Activated B cell treated with CpG ODN at 0.5 μM for 24 hours (primary cell): ENCODE measurements at regions not wholly inside any gene's neighbourhood (a gene's known extent, or its start where the extent isn't known, plus 50 kb on each side); places are given as distances from the start of the nearest gene placed in this dataset.

Experiments
- ATAC-seq: fragments of 200-7000 bp; cut with Tn5 transposase; one replicate; pipeline ENCODE4 v1.10.0; 2021; ENCODE audit warnings: low read depth, mild to moderate bottlenecking, moderate library complexity
- CTCF ChIA-PET: fragments of 350-600 bp; sonication (Branson Sonifier 250); formaldehyde crosslinking; loops from one replicate; lab custom pipeline; 2021; ENCODE audit warnings: antibody characterized with exemption; lab: Charles Lee
- POLR2A ChIA-PET: fragments of 350-600 bp; sonication (Branson Sonifier 250); formaldehyde crosslinking; loops from one replicate; lab custom pipeline; 2021; ENCODE audit warnings: antibody characterized with exemption; lab: Charles Lee
- DNase-seq: peaks from one replicate; pipeline ENCODE4 v3.0.0; 2022
- H3K27ac Mint-ChIP-seq: one replicate; pipeline ENCODE4 v1.8.0; 2020; ENCODE audit warnings: mixed read lengths
- H3K27me3 Mint-ChIP-seq: one replicate; pipeline ENCODE4 v1.8.0; 2021; ENCODE audit warnings: mixed read lengths
- H3K36me3 Mint-ChIP-seq: one replicate; pipeline ENCODE4 v1.8.0; 2021; ENCODE audit warnings: low read depth, mixed read lengths
- H3K4me1 Mint-ChIP-seq: one replicate; pipeline ENCODE4 v1.8.0; 2021; ENCODE audit warnings: mixed read lengths
- H3K4me3 Mint-ChIP-seq: one replicate; pipeline ENCODE4 v1.8.0; 2020; ENCODE audit warnings: mild to moderate bottlenecking, mixed read lengths
- H3K9me3 Mint-ChIP-seq: one replicate; pipeline ENCODE4 v1.8.0; 2020; ENCODE audit warnings: mixed read lengths
- intact Hi-C: fragments of 100-400 bp; cut with micrococcal nuclease; formaldehyde crosslinking; loops from one replicate; pipeline ENCODE4 v1.15.1; 2024
- TF ChIP-seq, protein P1 (sequence below): fragments of 200-600 bp; IDR thresholded peaks from one replicate; pipeline ENCODE4 v1.8.0; 2022; ENCODE audit warnings: antibody characterized with exemption, mild to moderate bottlenecking

DNA sequence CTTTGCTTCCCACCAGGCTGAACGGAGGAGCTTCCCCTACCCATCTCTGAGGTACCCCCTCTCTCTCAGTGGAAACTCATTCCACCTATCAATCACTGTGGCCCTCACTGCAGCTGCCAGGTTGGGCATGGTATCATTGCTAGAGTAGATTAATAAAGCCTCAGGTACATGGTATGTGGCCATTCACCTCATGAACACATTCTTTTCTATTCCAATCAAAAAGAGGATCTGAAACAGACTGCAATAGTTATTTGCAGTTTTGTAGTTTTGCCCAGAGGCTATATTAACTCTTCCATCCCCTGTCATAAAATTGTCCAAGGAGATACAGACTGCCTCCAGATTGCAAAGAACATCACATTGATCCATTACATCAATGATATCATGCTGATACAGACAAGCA is 85.8 kb upstream of the MVB12B start:
- ChIA-PET POLR2A (no interaction called here), CTCF (no interaction called here)
- intact Hi-C loops: no loop called here

DNA sequence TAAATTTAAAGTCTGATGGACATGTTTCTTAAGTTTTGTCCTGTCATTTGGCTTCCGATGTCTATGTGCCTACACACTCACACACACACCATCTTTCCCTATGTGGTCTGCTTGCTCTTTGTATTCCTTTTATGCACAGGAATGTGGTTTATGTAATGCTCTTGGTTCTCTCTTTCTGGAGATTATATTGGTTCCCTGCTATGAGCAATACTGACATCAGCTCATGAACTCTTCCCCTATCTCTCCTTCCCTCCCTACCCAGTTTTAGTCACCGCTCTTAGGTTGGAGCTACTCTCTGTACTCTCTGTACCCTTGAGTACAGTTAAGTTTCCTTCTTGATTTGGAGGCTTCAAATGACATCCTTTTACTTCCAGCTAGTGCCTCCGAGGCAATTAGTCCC is 77.9 kb upstream of the MVB12B start:
- Mint-ChIP-seq H3K27me3 (peaks cover 35% of the 10 kb centered on the region), H3K36me3 (no peaks in the 10 kb centered on the region), H3K4me1 (no peaks in the 10 kb centered on the region), H3K4me3 (no peak overlapping the region), H3K9me3 (peaks cover 15% of the 10 kb centered on the region), H3K27ac (no peak overlapping the region)
- POLR2A ChIA-PET: no interaction called here
- no peak for ATAC-seq
- CTCF ChIA-PET: no interaction called here
- no peak for DNase-seq
- TF ChIP-seq, protein P1, sequence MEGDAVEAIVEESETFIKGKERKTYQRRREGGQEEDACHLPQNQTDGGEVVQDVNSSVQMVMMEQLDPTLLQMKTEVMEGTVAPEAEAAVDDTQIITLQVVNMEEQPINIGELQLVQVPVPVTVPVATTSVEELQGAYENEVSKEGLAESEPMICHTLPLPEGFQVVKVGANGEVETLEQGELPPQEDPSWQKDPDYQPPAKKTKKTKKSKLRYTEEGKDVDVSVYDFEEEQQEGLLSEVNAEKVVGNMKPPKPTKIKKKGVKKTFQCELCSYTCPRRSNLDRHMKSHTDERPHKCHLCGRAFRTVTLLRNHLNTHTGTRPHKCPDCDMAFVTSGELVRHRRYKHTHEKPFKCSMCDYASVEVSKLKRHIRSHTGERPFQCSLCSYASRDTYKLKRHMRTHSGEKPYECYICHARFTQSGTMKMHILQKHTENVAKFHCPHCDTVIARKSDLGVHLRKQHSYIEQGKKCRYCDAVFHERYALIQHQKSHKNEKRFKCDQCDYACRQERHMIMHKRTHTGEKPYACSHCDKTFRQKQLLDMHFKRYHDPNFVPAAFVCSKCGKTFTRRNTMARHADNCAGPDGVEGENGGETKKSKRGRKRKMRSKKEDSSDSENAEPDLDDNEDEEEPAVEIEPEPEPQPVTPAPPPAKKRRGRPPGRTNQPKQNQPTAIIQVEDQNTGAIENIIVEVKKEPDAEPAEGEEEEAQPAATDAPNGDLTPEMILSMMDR: no peak
- intact Hi-C loops: no loop called here

More for the DNA sequence above, 85.8 kb upstream of the MVB12B start:
- peaks cover 9% of the 10 kb centered on the region for H3K9me3 Mint-ChIP-seq
- no peak overlapping the region for H3K27ac Mint-ChIP-seq
- H3K36me3 Mint-ChIP-seq: no peaks in the 10 kb centered on the region
- H3K4me1 Mint-ChIP-seq: peaks cover 8% of the 10 kb centered on the region
- TF ChIP-seq, protein P1: no peak
- no peak for DNase-seq
- H3K4me3 Mint-ChIP-seq: no peak overlapping the region
- ATAC-seq: no peak
- H3K27me3 Mint-ChIP-seq: peaks cover 7% of the 10 kb centered on the region

DNA sequence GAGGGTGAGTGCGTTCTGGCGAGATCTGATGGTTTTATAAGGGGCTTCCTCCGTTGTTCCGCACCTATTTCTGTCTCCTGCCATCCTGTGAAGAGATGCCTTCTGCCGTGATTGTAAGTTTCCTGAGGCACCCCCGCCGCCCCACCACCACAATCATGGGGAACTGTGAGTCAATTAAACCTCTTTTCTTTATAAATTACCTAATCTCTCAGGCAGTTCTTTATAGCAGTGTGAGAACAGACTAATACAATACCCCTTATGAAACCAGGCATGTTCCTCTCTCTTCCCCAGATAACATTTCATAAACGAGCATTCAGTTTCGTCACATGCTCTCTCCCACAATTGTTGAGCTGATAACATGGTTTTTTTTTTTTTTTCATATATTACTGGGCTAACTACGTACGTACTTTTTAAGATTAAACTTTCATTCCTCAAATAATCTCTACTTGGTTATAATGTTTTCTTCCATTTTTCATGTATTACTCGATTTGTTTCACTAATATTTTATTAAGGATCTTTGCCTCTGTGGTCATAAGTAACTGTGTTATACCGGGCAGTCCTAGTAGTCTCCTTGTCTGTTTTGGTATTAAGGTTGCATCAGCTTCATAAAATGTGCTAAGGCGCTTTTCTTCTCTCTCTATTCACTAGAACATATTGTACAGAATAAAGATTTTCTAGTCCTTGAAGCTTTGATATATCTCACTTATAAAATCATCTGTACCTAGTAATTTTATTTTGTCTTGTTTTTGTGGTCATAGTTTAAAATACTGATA is 64.9 kb upstream of the MVB12B start:
- Mint-ChIP-seq H3K36me3 (no peaks in the 10 kb centered on the region), H3K27me3 (peaks cover 34% of the 10 kb centered on the region), H3K9me3 (no peaks in the 10 kb centered on the region), H3K27ac (no peak overlapping the region), H3K4me3 (no peak overlapping the region), H3K4me1 (peaks cover 3% of the 10 kb centered on the region)
- TF ChIP-seq, protein P1: no peak
- ATAC-seq (no peak), DNase-seq (no peak)
- POLR2A ChIA-PET: no interaction called here
- CTCF ChIA-PET: no interaction called here
- intact Hi-C loops: no loop called here

DNA sequence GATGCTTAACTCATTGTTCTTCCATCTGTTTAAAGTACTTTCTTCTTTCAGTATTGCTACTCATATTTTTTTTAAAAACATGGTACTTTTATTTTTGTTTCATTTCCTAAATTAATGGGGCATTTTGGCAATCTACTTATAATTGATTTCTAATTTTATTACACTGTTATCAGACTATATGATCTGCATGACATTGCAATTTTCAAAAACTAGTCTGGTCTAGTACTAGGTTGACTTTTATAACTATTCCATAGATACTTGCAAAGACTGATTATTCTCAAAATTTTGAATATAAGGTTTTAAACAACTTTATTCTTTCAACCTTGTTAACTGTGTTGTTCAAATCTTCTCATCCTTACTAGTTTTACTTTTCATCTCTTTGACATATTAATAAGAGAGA is 63.9 kb upstream of the MVB12B start:
- no peak overlapping the region for H3K27ac Mint-ChIP-seq
- POLR2A ChIA-PET: no interaction called here
- DNase-seq: no peak
- H3K9me3 Mint-ChIP-seq: no peaks in the 10 kb centered on the region
- no peak overlapping the region for H3K4me3 Mint-ChIP-seq
- CTCF ChIA-PET: no interaction called here
- peaks cover 3% of the 10 kb centered on the region for H3K4me1 Mint-ChIP-seq
- intact Hi-C loops: no loop called here
- TF ChIP-seq, protein P1: no peak
- H3K27me3 Mint-ChIP-seq: peaks cover 34% of the 10 kb centered on the region
- no peak for ATAC-seq
- no peaks in the 10 kb centered on the region for H3K36me3 Mint-ChIP-seq

DNA sequence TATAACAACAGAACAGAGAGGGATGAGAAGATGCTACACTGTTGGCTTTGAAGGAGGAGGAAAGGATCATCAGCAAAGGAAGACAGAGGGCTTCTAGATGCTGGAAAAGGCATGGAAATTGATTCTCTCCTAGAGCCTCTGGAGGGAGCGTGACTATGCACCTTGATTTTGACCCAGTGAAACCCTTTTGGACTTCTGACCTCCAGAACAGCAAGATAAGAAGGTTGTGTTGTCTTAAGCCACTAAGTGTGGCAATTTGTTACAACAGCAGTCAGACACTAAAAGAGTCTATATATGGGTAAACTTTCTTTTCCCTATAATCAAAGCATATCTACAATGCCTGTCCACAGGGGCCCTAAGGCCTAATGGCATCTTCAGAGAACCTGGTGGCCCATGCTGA is 56.1 kb upstream of the MVB12B start:
- Mint-ChIP-seq H3K27ac (no peak overlapping the region), H3K36me3 (no peaks in the 10 kb centered on the region), H3K4me1 (no peaks in the 10 kb centered on the region), H3K9me3 (peaks cover 9% of the 10 kb centered on the region), H3K27me3 (peaks cover 14% of the 10 kb centered on the region), H3K4me3 (no peak overlapping the region)
- TF ChIP-seq, protein P1: no peak
- CTCF ChIA-PET: no interaction called here
- intact Hi-C loops: no loop called here
- DNase-seq: no peak
- POLR2A ChIA-PET: no interaction called here
- no peak for ATAC-seq
